HT-29 (cell line): ENCODE measurements at regions not wholly inside any gene's neighbourhood (a gene's known extent, or its start where the extent isn't known, plus 50 kb on each side); places are given as distances from the start of the nearest gene placed in this dataset.
"Not testable (repeated sequence)": the region's sequence is repeated elsewhere in the genome, so short reads cannot be mapped to it uniquely, and the experiment has no call there.

Experiments used
- DNase-seq: peaks from one replicate; pipeline ENCODE4 v3.0.0-alpha.2; 2015; ENCODE audit warnings: low spot score

DNA sequence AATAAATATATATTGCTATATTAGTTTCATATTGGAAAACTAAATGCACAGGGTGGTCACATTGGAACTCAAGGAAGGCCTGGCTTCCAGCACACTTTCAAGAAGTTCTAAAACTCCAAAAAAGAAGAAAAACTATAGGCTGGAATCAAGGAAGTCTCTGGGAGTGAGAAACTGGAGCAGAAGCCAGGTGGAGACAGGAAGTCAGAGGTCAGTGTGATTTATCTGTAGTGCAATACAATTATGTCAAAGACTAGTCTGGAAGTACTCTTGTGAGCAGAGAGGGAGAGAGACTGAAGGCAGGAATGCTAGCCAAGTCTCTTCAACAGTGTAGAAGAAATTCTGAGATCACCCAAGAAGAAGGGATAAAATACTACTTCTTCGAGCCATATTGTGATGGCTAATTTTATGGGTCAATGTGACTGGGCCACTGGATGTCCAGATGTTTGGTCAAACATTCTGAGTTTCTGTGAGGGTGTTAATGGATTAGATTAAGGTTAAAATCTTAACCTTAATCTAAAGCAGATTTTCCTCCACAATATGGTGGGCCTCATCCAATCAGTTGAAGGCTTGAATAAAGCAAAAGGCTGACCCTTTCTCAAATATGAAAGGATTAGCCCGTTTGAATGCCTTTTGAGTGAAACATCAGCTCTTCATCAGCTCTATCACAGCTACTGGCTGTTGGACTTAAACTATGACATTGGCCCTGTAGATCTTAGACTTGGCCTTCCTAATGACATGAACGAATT, 208.0 kb downstream of the TDRD15 start:
- DNase-seq: no peak

DNA sequence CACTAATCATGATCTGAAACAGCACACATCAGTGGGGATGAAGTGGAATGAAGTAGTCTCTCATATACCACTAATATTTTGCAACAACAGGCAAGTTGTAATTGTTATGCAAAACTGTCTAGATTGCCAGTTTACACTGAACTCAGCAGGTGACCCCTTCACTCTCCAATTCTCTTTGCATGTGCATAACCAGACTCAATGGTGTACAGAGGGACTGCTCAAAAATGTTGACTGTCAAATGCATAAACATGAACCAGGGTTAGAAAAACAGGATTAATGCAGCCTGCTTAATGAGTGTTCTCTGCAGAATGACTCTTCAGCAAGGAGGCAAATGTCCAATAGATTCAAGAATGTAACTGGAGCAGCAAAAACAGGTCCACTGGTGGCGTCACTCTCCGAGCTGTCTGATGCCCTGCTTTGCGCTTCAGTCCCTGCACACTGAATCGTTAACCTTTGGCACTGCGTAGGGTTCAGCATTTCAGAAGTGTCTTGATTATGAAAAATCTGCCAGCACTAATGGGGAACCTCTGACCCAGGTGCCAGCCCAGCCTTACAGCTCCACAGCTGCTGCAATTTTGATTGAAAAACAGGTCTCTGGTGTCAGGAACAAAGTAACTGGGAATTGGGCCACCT, 209.3 kb downstream of the TDRD15 start:
- DNase-seq: peak; percentile 36

DNA sequence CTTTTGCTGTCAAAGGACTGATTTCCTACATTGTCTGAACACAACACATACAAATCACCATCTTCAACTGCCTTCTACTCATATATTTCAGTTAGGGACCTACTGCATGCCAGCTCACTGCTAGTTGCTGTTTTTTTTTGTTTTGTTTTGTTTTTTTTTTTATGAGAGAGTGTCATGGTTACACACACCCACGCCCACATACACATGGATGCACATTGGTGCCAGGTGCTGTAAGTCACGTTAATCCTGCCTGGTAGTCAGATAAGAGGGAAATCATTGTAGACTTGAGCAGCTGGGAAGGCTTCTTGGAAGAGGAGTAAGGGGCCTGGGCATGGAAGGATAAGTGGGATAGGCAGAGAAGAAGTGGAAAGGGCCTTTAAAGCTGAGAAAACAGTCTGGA, 209.9 kb downstream of the TDRD15 start:
- DNase-seq: peak; percentile 52

DNA sequence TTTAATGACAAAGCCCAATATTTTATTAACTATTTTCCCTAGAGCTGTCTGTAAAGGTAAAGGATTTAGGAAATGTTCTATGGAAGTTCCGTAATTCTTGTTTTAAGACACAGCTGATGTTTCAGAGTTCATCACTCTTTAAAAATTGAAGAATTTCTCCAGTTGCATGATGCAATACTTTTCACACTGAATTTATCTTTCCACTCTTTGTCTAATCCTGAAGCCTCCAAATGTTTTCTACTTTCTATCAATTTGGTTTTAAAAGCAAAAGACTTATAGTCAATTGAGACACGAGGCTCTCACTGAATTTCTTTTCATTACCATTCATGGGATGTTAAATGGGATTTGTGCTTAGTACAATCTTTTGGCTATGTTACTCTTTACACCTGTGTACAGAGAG, 223.2 kb downstream of the TDRD15 start:
- DNase-seq: no peak

DNA sequence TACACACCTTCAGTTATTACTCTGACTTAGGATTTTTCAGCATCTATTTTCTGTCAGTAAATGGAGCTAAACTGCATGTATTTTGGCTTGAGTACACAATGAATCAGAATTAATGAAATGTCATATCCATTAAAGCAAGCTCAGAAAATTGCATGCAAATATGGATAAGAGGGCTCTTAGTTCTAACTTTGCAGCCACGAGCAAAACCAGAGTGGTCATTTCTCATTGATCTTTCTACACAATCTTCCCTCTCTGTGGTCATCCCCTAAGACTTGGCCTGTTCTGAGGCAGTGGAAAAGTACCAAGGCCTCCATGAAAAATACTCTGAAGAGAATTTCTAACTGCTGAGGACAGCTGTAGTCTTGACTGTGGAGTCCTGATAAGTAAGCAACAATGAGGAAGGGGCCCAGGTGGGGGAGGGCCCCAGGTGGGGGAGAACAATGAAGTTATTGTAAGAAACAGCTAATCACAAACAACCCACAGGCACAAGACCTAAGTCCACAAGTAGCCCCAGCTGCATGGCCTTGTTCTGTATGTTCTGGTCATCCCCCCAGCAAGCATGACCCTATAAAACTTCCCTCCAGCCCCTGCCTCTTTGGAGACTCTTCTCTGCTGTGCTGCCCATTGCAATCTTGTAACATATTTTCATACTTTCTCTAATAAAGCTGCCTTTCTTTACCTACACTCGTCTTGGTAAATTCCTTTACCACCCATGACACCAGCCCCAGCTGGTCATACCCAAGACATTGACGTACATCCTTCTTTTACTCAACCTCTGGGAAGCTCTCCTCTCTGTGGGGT, 230.3 kb downstream of the TDRD15 start:
- DNase-seq: no peak

DNA sequence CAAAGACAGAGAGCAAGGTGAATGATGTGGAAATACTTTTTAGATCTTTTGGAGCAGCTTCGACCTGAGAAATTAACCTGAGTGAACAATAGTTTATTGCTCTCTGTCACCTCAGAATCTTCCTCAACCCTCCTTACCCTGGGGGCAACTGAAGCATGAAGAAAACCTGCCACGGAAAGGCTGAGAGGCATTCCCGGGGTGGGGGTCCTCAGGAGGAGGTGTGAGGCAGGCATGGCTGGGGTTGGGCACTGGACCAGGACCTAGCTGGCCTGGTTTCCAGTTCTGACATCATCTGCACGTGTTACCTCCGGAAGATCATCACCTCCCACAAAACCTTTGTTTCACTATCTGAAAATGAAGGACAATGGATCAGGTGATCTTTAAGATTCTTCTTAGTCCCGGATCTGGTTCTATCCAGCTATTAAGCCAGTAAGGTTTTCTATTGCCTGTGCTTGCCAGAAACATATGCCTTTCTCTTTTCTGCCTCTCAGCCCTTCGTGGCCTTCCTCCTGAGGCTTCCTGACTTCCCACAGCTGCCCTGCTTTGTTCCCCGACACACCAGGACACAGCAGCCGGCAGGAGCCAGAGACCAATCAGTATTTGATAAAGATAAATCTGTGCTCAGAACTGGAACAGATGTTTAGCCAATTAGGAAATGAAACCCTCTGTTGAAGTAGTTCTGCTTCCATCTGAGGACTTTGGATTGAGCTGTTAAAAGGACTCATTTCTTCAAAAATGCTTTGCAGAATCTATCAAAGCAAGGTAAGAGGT, 232.5 kb downstream of the TDRD15 start:
- DNase-seq: no peak

DNA sequence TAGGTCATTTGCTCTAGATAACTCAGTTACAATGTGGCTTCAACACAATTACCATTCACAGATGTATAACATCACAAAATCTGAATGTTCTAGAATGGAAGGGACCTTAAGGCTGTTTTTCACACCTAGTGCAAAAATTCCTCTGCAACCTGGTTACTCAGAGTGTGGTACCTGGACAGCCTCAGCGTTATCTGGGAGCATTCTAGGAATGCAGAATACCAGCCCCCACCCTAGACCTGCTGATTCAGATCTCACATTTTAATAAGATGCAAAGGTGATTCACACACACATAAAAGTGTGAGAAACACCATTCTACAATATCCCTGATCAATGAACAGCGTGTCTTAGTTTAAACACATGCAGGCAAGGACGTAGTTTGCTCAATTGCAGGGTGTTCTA, 233.1 kb downstream of the TDRD15 start:
- DNase-seq: no peak

DNA sequence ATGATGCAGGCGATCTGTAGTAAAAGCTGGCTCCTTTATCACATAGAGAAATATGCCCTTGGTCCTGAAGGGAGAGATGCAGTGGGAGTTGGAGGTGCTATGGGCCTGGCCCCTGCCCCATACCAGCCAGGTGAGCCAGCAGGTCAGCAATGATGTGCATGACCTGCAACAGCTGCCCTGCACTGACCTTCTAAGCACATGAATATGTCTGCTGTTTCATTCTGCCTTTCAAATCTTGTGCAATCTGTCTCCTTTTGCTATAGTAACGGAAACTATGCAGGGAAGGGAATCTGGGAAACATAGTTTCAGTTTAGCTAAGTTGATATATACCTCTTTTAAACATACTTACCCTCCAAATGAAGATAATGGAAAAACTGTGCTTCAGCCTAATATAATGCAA, 235.2 kb downstream of the TDRD15 start:
- DNase-seq: no peak

DNA sequence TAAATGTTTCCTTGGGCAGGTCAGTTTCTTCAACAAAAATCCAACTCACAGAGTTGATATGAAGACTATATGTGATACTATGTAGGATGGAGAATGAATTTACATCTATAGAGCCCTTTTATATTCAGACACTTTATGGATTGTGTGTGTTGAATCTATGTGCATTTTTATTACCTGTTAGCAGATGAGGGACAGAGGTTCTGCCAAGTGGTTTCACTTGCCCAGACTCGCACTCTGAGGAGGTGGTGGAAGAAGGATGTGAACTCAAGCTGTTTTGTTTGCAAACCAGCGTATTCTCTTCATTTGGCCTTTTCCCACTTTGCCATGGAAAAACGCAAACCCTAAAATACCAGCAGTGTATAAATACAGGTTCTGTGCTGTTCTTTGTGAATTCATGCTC, 237.6 kb downstream of the TDRD15 start:
- DNase-seq: no peak

DNA sequence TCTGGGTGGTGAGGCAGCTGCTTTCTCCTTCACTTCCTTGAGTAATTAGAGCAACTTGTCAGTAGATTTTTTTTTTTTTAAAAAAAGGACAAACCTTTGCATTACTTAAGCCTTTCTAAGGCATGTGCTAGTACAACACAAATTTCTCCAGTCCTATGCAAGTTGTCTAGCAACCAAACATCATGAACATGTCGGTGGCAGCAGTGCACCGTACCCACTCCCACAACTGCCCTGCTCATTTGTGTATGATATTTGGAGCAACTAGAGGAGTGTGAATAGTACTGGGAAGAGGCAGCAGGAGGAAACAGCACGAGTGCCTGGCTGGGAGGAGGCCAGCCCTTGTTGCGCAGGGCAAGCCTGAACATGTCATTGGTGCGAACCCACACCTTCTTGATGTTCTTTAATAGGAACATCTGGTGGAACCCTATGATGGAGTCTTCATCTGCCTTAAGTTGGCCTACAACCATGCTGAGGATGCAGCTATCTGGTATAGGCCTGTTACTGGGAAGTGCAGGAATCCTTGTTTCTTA, 238.3 kb downstream of the TDRD15 start:
- DNase-seq: no peak

DNA sequence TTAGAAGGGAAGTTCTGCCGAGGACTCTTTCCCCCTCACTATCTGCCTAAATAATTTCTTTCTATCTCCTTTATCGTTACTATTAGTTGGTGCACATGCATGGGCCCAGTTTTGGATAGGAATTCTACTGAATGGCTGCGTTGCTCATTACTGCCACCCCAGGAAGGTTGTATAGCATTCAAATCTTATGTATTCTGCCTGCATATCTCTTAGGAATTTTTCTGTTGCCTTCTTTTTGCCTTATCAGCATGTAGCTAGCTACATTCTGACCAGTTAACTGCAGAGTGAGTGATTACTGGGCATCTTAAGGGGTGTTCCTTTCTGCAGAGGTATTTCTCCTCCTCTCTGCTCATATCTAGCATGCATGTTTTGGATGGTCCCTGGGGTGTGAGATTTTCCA, 239.6 kb downstream of the TDRD15 start:
- DNase-seq: no peak

DNA sequence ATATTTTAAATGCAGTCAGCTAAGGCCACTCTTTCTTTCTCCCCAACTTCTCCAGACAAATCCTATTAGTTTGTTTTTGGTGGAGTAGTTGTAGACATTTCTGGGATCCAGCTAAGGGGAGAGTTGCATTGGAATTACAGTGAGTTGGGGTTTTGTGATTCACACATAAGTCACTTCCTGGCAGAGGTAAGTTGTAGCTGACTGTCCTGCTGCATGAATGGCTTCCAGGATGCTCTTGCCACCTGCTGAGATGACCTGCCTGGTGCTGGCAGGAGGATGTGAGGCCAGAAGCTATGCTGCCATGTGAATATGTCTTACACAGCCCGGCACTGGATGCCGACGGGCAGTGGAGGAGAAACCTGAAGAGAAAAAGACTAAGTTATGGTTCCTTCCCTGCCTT, 243.7 kb downstream of the TDRD15 start:
- no peak for DNase-seq

DNA sequence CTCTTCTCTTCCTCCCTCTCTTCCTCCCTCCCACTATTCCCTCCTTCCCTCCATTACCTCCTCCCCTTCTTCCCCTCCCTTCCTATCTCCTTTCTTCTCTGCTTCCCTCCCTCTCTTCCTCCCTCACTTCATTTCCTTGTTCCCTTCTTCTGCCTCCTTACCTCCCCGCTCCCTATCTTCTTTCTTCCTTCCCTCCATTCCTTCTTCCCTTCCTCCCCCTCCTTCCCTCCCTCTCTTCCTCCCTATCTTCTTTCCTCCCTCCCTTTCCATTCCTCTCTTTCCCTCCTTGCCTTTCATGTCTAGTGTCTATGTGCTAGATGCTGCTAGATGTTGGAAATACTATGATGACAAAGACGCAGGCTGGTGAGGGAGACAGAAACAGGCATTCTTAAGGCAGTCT, 246.0 kb downstream of the TDRD15 start:
- no peak for DNase-seq

DNA sequence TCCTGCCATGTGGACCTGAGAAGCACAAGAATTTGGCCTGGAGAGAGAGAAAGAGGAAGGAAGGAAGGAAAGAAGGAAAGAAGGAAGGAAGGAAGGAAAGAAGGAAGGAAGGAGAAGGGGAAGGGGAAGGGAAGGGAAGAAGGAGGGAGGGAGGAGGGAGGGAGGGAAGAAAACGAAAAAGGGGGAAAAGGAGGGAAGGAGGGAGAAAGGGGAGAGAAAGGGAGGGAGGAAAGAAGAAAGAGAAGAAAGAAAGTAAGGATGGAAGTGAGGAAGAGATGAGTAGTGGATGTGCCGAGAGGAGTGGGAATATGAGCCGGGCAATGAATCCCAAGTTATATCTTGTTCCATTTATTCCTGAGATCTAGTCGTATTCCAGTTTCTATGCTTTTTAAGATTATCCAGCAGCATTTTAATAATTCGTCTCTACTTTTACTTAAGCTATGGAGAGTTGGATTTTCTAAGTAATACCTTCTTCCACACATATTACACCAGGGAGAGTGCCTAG, 247.8 kb downstream of the TDRD15 start:
- no peak for DNase-seq

DNA sequence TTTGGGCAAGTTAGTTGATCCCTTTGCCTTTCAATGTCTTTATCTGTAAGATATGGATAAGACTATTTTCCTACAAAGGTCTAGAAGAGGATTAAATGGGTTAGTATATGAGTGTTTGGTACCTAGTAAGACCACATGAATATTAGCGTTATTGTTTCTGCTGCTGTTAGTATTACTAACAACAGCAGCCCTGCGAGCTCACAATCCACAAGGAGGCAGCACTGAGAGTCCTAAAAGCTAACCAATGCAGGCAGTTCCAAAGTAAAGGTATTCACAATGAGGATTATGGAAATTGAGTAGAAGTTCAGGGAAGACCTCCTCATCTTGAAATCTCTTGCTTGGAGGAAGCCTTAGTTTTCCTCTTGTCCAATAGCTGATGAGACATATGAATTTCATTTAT, 248.9 kb downstream of the TDRD15 start:
- DNase-seq: peak; percentile 58

DNA sequence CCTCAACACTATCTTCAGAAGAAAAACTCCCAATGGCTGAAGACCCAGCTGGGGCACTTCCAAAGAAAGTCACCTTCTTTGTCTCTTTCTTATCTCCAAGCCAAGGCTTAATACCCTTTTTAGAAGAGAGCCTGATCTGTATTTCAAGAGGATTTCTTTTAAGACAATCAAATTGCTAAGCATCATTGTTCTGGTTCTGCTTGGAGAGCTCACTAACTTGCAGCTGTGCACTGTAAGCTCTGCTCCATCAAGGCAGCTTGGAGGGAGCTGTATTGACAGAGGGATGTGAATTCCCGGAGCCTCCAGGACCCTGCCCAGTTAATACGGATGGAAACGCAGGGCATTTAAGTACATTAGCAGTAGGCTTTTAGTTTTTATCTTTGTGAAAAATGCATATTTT, 253.1 kb downstream of the TDRD15 start:
- DNase-seq: no peak

DNA sequence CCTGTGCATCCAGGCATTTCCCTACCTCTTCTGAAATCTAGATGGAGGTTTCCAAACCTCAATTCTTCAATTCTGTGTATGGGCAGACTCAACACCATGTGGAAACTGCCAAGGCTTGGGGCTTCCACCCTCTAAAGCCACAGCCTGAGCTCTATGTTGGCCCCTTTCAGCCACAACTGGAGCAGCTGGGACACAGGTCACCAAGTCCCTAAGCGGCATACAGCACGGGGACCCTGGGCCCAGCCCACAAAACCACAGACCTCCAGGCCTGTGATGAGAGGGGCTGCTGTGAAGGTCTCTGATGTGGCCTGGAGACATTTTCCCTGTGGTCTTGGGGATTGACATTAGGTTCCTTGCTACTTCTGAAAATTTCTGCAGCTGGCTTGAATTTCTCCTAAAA, 255.4 kb downstream of the TDRD15 start:
- no peak for DNase-seq

DNA sequence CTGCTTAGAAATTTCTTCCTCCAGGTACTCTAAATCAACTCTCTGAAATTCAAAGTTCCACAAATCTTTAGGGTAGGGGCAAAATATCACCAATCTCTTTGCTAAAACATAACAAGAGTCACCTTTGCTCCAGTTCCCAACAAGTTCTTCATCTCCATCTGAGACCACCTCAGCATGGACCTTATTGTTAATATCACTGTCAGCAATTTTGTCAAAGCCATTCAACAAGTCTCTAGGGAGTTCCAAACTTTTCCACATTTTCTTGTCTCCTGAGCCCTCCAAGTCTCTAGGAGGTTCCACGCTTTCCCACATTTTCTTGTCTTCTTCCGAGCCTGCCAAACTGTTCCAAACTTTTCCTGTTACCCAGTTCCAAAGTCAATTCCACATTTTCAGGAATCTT, 255.9 kb downstream of the TDRD15 start:
- DNase-seq: not testable (repeated sequence)

DNA sequence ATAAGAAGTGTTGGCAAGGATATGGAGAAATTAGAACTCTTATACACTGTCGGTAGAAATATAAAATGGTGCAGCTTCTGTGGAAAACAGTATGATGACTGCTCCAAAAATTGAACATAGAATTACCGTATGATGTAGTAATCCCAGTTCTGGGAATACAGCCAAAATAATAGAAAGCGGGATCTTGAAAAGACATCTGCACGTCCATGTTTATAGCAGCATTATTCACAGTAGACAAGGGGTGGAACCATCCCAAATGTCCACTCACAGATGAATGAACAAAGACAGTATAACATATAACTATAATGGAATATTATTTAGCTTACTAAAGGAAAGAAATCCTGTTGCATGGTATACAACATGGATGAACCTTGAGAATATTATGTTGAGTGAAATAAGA, 257.7 kb downstream of the TDRD15 start:
- no peak for DNase-seq

DNA sequence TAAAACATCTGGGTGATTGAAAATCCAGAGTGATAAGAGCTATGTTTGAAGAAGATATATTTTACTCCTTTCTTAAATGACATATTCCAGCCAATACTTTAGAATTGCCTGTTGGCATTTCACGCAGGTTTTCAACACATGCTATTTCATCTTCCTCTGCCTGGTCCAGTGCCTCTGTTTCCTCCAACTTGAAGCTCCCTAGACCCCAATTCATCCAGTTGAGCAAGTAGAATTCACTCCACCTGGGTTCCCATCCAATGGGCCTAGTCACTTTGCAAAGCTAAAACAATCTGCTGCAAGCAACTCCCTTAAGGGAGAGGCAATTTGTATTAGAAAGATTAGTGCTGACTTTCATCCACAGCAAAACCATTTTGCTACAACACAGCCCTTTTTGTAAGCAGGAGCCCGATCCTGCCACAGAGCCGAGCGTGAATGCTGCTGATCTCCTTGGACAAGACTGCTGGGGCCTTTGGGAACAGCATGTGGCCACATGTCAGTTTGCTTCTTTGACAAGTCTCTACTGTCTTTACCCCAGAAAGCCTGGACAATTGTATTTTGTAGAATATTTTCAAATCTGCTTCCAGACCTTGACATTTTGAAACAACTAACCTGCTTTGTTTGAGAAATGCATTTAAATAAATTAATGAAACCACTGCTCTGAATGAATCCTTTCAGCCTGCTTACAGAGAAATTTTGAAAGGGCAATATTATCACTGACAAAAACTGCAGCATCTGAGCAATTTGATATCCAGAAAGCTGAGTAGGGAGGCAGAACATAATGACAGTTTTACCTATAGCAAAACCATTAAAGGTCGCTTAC, 259.1 kb downstream of the TDRD15 start:
- no peak for DNase-seq

DNA sequence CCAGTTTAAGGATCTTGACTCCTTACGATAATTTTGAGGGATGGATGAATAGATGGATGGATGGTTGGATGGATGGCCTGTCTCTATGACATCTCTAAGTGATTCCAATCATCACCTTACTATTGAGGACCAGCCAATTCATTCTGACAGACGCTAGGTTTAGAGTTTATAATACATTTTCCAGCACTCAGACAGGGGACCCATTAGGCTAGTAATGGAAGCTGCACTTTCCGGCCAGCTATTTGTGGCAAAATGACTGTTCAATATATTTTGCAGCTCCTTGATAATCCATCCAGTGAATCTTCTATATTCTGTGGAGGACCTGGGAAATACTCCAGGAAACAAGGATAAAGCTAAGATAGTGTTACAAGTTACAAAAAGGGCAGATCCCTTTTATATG, 262.9 kb downstream of the TDRD15 start:
- no peak for DNase-seq
